ENCODE measurements at regions not wholly inside any gene's neighbourhood (a gene's known extent, or its start where the extent isn't known, plus 50 kb on each side); places are given as distances from the start of the nearest gene placed in this dataset.
"Not testable (repeated sequence)": the region's sequence is repeated elsewhere in the genome, so short reads cannot be mapped to it uniquely, and the experiment has no call there.

DNA sequence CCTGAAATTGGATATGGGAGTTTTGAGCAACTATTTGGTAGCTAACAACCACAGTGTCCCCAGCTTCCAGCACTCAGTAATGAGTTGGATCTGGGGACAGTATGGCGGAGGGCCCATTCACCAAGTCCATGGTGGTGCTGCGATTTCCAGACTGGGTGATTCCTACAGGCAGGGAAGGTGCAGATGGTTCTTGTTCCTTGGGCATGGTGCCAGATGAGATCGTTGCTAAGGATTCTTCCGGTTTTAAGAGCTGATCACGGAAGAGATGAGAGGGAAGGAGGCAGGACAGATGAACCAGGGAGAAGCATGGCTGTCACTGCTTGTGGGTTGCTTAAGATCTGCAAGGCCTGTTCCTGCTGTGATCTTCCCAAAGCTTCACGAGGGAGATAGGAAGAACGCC lies 380.3 kb downstream of the TCERG1L start:
- no peak for DNase-seq (ENCODE audit: extremely low read depth in 1 of 11, low read depth in 9 of 11, low spot score in 4 of 11)

- no peak for DNase-seq (ENCODE audit: extremely low read depth in 1 of 11, low read depth in 9 of 11, low spot score in 4 of 11)
Measured at GRCh38 chr10:130932326-130933007, 379.1 kb downstream of the TCERG1L start.

DNA sequence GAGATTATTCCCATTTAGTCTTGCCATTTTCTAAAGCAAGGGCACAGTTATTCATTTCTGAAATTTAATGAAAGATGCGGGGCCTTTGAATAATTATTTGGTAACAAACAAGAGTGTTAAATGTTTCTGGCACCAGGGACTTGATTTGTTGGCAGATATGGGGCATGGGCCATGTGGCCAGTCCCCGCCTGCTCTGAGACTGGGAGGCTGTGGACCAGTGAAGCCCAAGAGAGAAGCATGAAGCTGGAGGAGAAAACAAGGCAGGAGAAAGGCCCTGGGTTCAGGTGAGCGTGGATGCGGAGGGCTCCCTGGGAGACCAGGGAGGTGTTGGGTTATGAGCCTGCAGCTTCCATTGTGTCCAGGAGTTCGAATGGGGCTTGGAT lies 378.5 kb downstream of the TCERG1L start:
- no peak for DNase-seq (ENCODE audit: extremely low read depth in 1 of 11, low read depth in 9 of 11, low spot score in 4 of 11)

DNA sequence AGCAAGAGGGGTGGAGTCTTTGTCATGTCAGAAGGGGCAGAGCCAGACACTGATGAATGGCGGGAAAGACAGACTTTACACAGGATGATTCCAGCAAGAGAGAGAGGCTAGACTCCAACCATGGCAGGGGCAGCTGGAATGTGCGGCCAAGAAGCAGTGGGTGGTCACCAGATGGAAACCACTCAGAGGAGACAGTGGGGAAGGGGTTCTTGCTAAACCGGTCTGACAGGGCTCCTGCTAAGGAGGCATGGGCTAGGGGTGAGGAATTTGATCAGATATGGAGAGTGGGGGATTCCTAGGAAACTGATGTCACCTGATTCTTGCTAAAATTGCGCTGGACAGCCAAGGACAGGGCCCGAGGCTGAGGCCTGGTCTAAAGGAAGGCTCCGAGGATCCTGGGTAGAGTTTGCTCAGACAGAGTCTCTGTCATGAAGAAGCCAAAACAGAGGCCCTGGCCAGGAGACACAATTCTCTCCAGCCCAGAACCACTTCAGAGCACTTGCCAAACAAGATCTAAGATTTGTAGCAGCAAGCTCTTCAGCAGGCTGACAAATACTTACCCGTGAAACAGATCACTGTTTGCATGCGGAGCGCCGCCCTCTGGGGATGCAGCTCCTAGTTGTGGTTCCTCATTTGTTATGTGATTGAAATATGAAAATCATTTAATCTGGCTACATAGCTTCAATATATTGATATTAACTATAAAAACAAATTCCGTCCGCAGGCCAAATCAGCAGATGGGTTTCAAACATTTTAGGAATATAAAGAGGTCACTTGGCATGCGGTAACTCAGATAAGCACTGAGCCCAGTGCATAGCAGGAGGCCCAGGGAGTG lies 377.0 kb downstream of the TCERG1L start:
- DNase-seq (ENCODE audit: extremely low read depth in 1 of 11, low read depth in 9 of 11, low spot score in 4 of 11) = peak in 1 of 11 donors; percentile 12

DNA sequence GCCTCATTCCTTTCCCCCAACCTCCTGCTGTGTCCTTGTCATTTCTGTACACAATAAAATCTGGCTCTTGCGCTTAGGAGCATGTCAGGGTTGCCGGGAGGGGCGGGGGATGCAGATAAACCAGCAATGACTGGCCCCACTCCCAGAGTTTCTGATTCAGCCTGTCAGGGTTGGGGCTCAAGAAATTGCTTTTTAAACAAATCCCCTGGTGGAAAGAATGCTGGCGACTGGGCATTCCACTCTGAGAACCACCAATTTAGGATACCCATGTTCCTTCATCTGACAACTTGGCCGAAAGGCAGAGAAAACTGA lies 376.4 kb downstream of the TCERG1L start:
- DNase-seq (ENCODE audit: extremely low read depth in 1 of 11, low read depth in 9 of 11, low spot score in 4 of 11) = no peak

DNA sequence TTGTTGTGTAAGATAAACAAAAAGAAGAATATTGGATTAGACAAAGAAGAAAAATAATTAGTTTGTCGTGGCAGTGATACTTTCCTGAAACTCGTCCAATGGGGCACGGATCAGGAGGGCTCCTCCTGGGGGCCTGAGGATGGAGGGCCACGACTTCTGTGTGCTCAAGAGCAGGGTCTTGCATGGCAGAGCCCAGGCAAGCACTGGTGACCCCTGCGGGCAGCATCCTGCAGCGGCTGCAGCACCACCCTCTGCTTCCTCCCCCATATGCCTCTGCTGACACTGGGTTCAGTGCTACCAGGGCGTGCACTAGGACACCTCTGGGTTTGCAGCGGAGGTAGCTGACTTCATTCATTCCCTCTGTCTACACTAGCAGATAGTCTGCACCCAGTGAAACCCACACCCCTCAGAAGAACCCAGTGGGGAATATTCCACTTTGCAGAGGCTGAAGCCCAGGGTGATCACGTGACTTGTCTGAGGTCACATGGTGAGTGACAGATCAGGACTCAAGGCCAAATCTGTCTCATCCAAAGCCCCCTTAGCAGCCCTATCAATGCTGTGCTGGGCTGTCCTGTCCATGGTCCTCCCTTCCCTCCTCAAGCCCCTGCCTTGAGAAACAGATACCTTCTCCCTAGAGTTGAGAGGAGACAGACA lies 375.5 kb downstream of the TCERG1L start:
- no peak for DNase-seq (ENCODE audit: extremely low read depth in 1 of 11, low read depth in 9 of 11, low spot score in 4 of 11)

DNA sequence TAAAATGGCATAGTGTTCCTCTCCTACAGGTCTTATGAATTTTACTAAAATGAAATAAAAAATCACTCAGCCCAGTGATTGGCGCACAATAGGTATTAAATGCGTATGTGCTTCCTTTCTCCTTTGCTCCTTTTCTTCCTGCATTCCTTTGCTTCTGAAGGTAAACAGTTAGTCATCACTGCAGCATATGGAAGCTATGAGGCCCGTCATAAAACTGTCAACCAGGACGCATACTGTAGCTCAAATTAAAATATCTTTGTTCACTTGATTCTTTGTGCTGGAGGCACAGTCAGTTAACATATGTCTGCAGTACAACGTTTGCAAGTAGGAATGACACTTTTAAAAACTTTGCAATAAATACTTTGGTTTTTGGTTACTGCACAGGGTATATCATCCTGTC lies 374.7 kb downstream of the TCERG1L start:
- peak in 4 of 11 donors; percentile 10 to 35 (median 20) for DNase-seq (ENCODE audit: extremely low read depth in 1 of 11, low read depth in 9 of 11, low spot score in 4 of 11)

DNA sequence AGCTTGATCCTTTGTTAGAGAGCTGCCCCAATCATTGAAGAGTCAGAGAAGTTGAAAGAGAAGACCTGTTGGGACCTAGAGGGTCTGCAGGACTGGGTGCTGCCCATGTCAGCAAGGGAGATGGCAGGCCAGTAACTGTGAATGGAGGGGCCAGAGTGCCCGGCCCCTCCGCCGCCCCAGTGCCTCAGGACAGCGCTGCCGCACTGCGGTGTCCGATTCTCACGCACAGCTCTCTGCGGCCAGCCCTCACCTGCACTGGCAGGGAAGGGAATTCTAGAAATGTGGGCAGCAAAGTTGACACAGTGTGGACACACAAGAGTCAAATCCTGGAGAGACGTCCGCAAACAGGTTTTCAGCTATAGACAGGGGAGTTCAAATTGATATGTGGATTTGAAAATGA lies 373.5 kb downstream of the TCERG1L start:
- DNase-seq (ENCODE audit: extremely low read depth in 1 of 11, low read depth in 9 of 11, low spot score in 4 of 11) = no peak

DNA sequence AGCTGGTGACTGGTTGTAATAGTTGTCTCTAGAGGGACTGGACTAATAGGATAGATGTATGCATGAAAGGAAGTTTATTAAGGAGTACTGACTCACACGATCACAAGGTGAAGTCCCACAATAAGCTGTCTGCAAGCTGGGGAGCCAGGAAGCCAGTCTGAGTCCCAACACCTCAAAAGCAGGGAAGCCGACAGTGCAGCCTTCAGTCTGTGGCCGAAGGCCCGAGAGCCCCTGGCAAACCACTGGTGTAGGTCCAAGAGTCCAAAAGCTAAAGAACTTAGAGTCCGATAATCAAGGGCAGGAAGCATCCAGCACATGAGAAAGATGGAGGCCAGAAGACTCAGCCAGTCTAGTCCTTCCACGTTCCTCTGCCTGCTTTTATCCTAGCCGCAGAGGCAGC lies 372.6 kb downstream of the TCERG1L start:
- not testable (repeated sequence) for DNase-seq (ENCODE audit: extremely low read depth in 1 of 11, low read depth in 9 of 11, low spot score in 4 of 11)

DNA sequence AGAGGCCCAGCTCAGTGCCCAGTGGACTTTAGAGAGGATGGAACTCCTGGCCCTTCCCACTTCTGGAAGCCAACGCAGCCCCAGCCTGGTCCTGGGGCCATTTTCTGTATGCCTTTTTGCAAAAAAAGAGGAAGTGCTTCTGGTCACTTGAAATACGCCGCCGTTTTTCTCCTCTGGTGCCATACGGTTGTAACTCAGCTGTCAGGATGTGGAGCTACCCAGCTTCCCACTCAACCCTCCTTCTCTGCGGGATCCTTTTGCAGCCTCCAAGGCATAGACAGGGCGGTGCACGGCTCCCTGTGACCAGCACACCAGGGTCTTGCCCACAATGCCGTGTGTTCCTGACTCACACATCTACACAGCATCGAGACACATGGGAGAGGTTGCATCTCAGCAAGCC lies 369.6 kb downstream of the TCERG1L start:
- DNase-seq (ENCODE audit: extremely low read depth in 1 of 11, low read depth in 9 of 11, low spot score in 4 of 11) = no peak

DNA sequence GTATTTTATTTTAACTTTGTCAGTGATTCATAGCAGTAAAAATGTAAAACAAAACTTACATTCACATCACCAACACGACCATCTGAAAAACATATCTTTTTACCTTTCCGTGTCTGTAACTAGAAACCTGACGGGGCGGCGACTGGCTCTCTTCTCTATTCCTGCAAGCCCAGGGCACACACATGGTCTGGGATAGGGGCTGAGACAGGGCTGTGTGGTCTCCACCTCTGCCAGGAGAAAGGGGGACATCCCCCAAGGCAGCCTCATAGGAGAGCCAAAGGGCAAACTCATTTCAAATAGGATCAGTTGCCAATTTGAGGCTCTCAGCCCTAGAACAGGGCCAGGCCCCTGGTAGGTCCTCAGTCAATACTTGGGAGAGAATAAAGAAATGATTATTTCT lies 359.4 kb downstream of the TCERG1L start:
- no peak for DNase-seq (ENCODE audit: extremely low read depth in 1 of 11, low read depth in 9 of 11, low spot score in 4 of 11)

GRCh38 chr10:130954326-130954905 lies 357.1 kb downstream of the TCERG1L start:
- DNase-seq (ENCODE audit: extremely low read depth in 1 of 11, low read depth in 9 of 11, low spot score in 4 of 11) = no peak

DNA sequence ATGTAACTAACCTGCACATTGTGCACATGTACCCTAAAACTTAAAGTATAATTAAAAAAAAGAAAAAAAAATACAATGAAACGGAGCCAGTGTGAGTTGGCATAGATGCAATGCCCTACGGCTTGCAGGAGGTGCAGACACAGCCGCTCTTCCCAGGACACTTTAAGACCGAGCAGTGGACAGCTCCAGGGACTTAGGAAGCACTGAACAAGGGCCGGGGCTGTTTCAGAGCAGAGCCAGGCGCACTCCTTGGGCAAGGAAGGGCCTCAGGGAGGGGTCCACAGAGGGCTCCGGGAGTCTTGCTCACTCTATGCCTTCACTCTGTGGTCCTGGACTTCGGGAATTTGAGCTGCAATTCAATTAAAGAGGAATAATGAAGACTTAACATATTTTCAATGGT lies 355.3 kb downstream of the TCERG1L start:
- no peak for DNase-seq (ENCODE audit: extremely low read depth in 1 of 11, low read depth in 9 of 11, low spot score in 4 of 11)

DNA sequence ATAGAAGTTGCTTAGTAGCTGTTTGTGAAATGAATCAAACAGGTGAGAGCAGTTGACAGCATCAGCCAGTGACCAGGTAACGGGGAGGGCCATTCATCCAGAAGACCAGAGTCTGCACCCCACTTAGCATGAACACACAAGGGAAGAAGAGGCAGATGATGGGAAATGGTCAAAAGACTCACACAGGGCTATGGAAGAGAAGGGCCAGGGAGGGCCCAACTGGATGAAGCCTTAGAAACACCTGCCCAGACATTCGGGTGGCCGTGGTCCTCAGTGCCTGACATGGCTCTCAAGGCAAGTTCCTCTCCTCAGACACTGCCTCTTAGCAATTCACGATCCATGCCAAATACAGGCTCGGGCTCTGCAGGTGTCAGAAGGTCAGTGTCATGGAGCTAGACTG lies 354.1 kb downstream of the TCERG1L start:
- DNase-seq (ENCODE audit: extremely low read depth in 1 of 11, low read depth in 9 of 11, low spot score in 4 of 11) = no peak

DNA sequence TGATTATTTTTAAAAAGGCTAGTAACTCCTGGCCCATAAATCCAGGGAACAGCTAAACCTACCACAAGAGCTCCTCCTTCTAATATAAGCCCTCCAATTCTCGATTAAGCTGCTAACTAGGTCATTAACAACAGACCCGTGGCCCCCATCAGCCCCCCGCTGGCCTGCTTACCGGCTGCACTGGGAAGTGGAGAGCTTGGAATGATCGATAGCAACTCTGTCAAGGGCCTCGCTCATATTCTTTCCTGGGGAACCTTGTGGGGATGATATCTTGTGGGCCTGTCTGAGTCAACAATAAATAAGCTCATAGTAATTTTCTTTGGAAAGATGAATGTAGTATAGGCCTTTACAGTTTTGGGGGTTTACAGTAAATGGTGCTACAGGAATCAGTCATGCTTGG lies 353.5 kb downstream of the TCERG1L start:
- DNase-seq (ENCODE audit: extremely low read depth in 1 of 11, low read depth in 9 of 11, low spot score in 4 of 11) = no peak

DNA sequence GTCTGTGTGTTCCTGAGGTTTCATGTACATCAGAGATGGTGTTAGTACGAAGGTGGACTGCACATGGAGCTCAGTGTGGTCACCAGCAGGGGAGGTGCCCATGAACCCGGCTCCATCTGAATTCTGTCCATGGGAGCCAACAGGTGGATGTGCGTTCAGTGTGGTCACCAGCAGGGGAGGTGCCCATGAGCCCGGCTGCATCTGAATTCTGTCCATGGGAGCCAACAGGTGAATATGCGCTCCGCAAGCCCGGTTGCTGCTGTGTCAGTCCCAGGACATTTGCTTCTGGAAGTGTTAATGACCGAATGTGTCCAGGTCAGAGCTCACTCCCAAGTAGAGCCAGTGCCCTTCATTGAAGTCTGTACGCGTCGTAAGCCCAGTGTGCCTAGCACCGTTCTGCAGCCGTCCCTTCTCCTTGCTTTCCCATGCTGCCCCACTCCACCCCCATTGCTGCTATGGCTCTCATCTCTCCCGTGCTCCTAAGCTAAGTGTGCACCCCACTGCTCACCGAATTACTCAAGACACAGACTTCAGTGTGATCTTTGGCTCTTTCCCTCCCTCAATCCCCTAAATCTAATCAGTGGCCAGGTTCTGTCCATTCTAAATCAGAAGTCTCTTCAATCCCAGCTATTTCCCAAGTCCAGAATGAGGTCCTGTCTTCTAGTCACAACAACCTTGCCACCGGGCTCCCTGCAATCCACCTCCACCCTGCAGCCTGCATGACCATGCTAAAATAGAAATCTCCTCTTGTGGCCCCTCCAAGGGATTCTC lies 352.4 kb downstream of the TCERG1L start:
- no peak for DNase-seq (ENCODE audit: extremely low read depth in 1 of 11, low read depth in 9 of 11, low spot score in 4 of 11)

GRCh38 chr10:130959752-130960195 lies 351.7 kb downstream of the TCERG1L start:
- no peak for DNase-seq (ENCODE audit: extremely low read depth in 1 of 11, low read depth in 9 of 11, low spot score in 4 of 11)

GRCh38 chr10:130960531-130960930 lies 351.0 kb downstream of the TCERG1L start:
- DNase-seq (ENCODE audit: extremely low read depth in 1 of 11, low read depth in 9 of 11, low spot score in 4 of 11) = no peak

- DNase-seq (ENCODE audit: extremely low read depth in 1 of 11, low read depth in 9 of 11, low spot score in 4 of 11) = no peak
Measured at GRCh38 chr10:130961506-130962239, 349.8 kb downstream of the TCERG1L start.
